GM12872 (cell line): ENCODE measurements at regions not wholly inside any gene's neighbourhood (a gene's known extent, or its start where the extent isn't known, plus 50 kb on each side); places are given as distances from the start of the nearest gene placed in this dataset.

ENCODE experiments used
- TF ChIP-seq, protein P1 (sequence below): IDR thresholded peaks from 3 replicates; pipeline ENCODE4 v1.5.1; 2011; ENCODE audit warnings: low read depth, mild to moderate bottlenecking, low read length, moderate library complexity; ENCODE audit not compliant: insufficient read depth

DNA sequence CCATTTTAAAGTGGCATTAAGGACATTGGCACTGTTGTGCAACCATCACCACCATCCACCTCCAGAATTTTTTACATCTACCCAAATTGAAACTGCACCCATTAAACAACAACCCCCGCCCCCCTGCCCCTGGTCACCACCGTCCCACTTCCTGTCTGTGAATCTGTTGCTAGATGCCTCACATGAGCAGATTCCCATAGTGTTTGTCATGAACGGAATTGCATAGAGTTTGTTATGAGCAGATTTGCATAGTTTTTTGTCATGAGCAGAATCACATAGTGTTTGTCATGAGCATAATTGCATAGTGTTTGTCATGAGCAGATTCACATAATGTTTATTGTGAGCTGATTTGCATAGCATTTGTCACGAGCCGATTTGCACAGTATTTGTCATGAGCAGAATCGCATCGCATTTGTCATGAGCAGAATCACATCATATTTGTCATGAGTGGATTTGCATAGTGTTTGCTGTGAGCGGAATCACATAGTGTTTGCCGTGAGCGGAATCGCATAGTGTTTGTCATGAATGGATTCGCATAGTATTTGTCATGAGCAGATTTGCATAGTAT, 54.0 kb upstream of the GTF3A start:
- TF ChIP-seq, protein P1, sequence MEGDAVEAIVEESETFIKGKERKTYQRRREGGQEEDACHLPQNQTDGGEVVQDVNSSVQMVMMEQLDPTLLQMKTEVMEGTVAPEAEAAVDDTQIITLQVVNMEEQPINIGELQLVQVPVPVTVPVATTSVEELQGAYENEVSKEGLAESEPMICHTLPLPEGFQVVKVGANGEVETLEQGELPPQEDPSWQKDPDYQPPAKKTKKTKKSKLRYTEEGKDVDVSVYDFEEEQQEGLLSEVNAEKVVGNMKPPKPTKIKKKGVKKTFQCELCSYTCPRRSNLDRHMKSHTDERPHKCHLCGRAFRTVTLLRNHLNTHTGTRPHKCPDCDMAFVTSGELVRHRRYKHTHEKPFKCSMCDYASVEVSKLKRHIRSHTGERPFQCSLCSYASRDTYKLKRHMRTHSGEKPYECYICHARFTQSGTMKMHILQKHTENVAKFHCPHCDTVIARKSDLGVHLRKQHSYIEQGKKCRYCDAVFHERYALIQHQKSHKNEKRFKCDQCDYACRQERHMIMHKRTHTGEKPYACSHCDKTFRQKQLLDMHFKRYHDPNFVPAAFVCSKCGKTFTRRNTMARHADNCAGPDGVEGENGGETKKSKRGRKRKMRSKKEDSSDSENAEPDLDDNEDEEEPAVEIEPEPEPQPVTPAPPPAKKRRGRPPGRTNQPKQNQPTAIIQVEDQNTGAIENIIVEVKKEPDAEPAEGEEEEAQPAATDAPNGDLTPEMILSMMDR: no peak

DNA sequence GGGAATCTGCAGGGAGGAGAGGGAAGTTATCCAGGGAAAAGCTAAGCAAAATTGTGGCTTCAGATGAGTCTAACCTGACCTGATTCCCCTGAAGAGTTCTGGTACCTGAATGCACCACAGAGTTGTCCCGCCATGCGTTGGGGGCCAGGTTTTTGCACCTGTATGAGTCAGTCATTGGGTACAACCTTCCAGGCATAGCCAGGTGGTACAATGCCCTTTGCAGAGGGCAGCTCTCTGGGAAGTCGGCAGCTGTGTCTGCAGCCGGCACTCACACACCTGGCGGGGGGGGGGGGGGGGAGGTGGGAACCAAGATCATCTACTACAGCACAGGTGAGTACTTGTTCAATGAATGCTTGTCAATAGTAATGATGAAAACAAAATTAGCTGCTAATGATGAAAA, 52.5 kb upstream of the GTF3A start:
- TF ChIP-seq, protein P1: no peak

DNA sequence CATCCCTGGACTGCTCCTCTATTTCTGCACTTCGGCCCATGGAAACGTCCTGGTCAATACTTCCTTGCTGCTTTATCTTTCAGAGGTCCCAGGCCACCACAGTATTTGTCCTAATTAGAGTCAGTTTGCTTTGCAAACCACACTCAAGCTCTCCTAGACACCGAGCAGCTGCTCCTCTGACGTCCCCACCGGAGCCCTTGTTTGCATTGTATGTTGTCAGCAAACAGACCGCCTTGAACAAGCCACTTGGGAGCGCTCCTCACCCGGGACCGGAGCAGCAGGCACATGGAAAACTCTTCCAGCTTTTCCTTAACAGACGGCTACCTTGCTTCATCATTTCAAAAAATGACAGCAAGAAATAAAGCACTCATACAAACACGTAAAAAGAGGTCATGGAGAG, 51.5 kb upstream of the GTF3A start:
- TF ChIP-seq, protein P1: no peak

DNA sequence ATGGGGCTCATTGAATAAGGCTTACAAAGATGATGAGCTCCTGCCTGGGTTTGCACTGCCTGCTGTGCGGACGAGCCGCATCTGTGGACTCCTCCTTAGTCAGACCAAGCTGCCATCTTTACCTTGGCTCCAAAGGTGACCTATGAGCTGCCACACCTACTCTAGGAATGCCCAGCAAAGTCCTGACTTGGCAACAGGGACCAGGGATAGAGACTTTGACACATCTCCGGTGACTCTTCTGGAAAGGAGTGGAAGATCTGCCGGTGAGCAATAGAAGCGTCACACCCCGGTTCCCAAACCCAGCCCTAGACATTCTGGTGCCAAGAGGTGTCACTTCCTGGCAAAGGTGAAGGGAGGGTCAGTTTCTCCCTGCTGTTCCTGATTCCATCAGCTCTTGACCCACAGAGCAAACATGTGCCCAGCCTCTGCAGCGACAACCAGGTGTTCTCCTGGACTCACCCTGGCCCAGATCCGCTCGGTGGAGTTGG, 50.2 kb upstream of the GTF3A start:
- TF ChIP-seq, protein P1: no peak
